IMR-90 (cell line): ENCODE measurements at regions not wholly inside any gene's neighbourhood (a gene's known extent, or its start where the extent isn't known, plus 50 kb on each side); places are given as distances from the start of the nearest gene placed in this dataset.

ENCODE experiments used
- ATAC-seq: fragments of 200-7000 bp; cut with Tn5 transposase; 2 replicates; pipeline ENCODE4 v1.9.1; 2020; ENCODE audit warnings: low read depth, mild to moderate bottlenecking, moderate library complexity
- BruUV-seq: library from RNA; stranded (reverse); fragments of 400-500 nt; replicated peaks from 2 replicates; lab custom pipeline; 2021; lab: Mats Ljungman, UMichigan
- CTCF ChIA-PET: fragments of 300-600 bp; formaldehyde crosslinking; extraction: SDS; loops from one replicate; lab custom pipeline; 2021; ENCODE audit warnings: antibody characterized with exemption; lab: Yijun Ruan, JAX
- POLR2A ChIA-PET: fragments of 300-600 bp; sonication (Branson Sonifier 250); formaldehyde crosslinking; loops from one replicate; lab custom pipeline; 2022; ENCODE audit warnings: antibody characterized with exemption; ENCODE audit not compliant: unreplicated experiment; lab: Charles Lee
- DNase-seq: peaks from one replicate; pipeline ENCODE4 v3.0.0; 2013
- H2AFZ ChIP-seq: replicated peaks from 2 replicates; pipeline ENCODE3; 2013; ENCODE audit warnings: low read length, mild to moderate bottlenecking; ENCODE audit not compliant: poor library complexity
- H2AK5ac ChIP-seq: 2 replicates; pipeline ENCODE4 v1.6.1; 2013; ENCODE audit warnings: low read depth, low read length, inconsistent platforms
- H2AK9ac ChIP-seq: replicated peaks from 2 replicates; pipeline ENCODE3; 2013; ENCODE audit warnings: mild to moderate bottlenecking, low read depth, low read length, moderate library complexity; ENCODE audit not compliant: poor library complexity
- H2BK120ac ChIP-seq: 2 replicates; pipeline ENCODE4 v1.6.1; 2013; ENCODE audit warnings: low read depth, low read length, inconsistent platforms
- H2BK15ac ChIP-seq: 3 replicates; pipeline ENCODE4 v1.6.1; 2013; ENCODE audit warnings: low read depth, low read length, inconsistent platforms
- H2BK20ac ChIP-seq: 2 replicates; pipeline ENCODE4 v1.6.1; 2013; ENCODE audit warnings: low read depth, mild to moderate bottlenecking, inconsistent platforms, low read length, moderate library complexity
- H2BK5ac ChIP-seq: 2 replicates; pipeline ENCODE4 v1.6.1; 2013; ENCODE audit warnings: mild to moderate bottlenecking, low read depth, low read length, inconsistent platforms; ENCODE audit not compliant: poor library complexity, severe bottlenecking
- H3K14ac ChIP-seq: replicated peaks from 2 replicates; pipeline ENCODE4 v1.6.1; 2013; ENCODE audit warnings: low read depth, low read length, inconsistent platforms
- H3K18ac ChIP-seq: 2 replicates; pipeline ENCODE4 v1.6.1; 2013; ENCODE audit warnings: low read depth, low read length, control low read depth
- H3K23ac ChIP-seq: 2 replicates; pipeline ENCODE4 v1.6.1; 2013; ENCODE audit warnings: low read depth, low read length, inconsistent platforms
- H3K27ac ChIP-seq: 2 replicates; pipeline ENCODE4 v1.5.1; 2013; ENCODE audit warnings: mild to moderate bottlenecking, control low read depth, low read length; ENCODE audit not compliant: insufficient read depth
- H3K27me3 ChIP-seq: 2 replicates; pipeline ENCODE4 v1.6.1; 2013; ENCODE audit warnings: low read length; ENCODE audit not compliant: control insufficient read depth, insufficient read depth
- H3K36me3 ChIP-seq: 2 replicates; pipeline ENCODE4 v1.6.1; 2013; ENCODE audit warnings: low read length, mixed read lengths; ENCODE audit not compliant: control insufficient read depth, insufficient read depth
- H3K4ac ChIP-seq: 2 replicates; pipeline ENCODE4 v1.6.1; 2013; ENCODE audit warnings: low read depth, low read length, inconsistent platforms
- H3K4me1 ChIP-seq: 2 replicates; pipeline ENCODE4 v1.6.1; 2013; ENCODE audit warnings: low read length, mixed read lengths; ENCODE audit not compliant: control insufficient read depth, insufficient read depth
- H3K4me2 ChIP-seq: 2 replicates; pipeline ENCODE4 v1.6.1; 2013; ENCODE audit warnings: low read depth, mild to moderate bottlenecking, control low read depth, low read length, moderate library complexity
- H3K4me3 ChIP-seq: 2 replicates; pipeline ENCODE4 v1.5.1; 2013; ENCODE audit warnings: low read depth, mild to moderate bottlenecking, control low read depth, low read length, moderate library complexity; ENCODE audit not compliant: insufficient read depth
- H3K56ac ChIP-seq: 2 replicates; pipeline ENCODE4 v1.6.1; 2013; ENCODE audit warnings: low read length, inconsistent platforms; ENCODE audit not compliant: insufficient read depth; ENCODE audit errors: extremely low read depth
- H3K79me1 ChIP-seq, 2 experiments: 2 replicates each; pipeline ENCODE4 v1.6.1; 2013; ENCODE audit warnings: low read length in 2 of 2, inconsistent platforms in 1 of 2, low read depth in 1 of 2
- H3K9ac ChIP-seq: 2 replicates; pipeline ENCODE4 v1.6.1; 2013; ENCODE audit warnings: low read depth, low read length, control low read depth
- H3K9me1 ChIP-seq: 2 replicates; pipeline ENCODE4 v1.6.1; 2013; ENCODE audit warnings: low read length, inconsistent platforms; ENCODE audit not compliant: insufficient read depth
- H3K9me3 ChIP-seq: 2 replicates; pipeline ENCODE4 v1.6.1; 2013; ENCODE audit warnings: low read length; ENCODE audit not compliant: control insufficient read depth, insufficient read depth
- H4K20me1 ChIP-seq: 2 replicates; pipeline ENCODE4 v1.6.1; 2013; ENCODE audit warnings: low read length, inconsistent platforms; ENCODE audit not compliant: insufficient read depth
- H4K5ac ChIP-seq: 2 replicates; pipeline ENCODE4 v1.6.1; 2013; ENCODE audit warnings: mild to moderate bottlenecking, low read depth, low read length, control low read depth
- H4K8ac ChIP-seq, 2 experiments: 2 replicates each; pipeline ENCODE4 v1.6.1; 2013; ENCODE audit warnings: low read depth in 2 of 2, low read length in 2 of 2, control low read depth in 1 of 2, inconsistent platforms in 1 of 2
- H4K91ac ChIP-seq: 2 replicates; pipeline ENCODE4 v1.6.1; 2013; ENCODE audit warnings: low read depth, low read length, inconsistent platforms; ENCODE audit not compliant: insufficient read depth
- CEBPB ChIP-seq: IDR thresholded peaks from 2 replicates; pipeline ENCODE4 v1.6.1; 2012; ENCODE audit warnings: low read depth, low read length, improper control_type of control experiment
- CTCF ChIP-seq: conservative IDR thresholded peaks from 2 replicates; pipeline ENCODE4 v1.5.1; 2012; ENCODE audit warnings: mild to moderate bottlenecking, low read depth, low read length, improper control_type of control experiment
- MXI1 ChIP-seq: IDR thresholded peaks from 2 replicates; pipeline ENCODE4 v1.6.1; 2012; ENCODE audit warnings: low read depth, mild to moderate bottlenecking, low read length, moderate library complexity, borderline replicate concordance
- WGBS, 2 experiments: methylation state at CpG; one replicate each; pipeline versions ENCODE4 v1.1.5 to v1.1.7; 2013; ENCODE audit warnings: missing lambda C conversion rate in 2 of 2; ENCODE audit not compliant: insufficient read length in 1 of 2; ENCODE audit errors: extremely low coverage in 2 of 2; 5-methylcytosine and 5-hydroxymethylcytosine counted together
- dilution Hi-C: fragments of 300-500 bp; cut with HindIII; formaldehyde crosslinking; loops from one replicate; pipeline ENCODE4 v1.14.3; 2018; ENCODE audit warnings: low sequenced_read_pairs; ENCODE audit not compliant: unreplicated experiment
- in situ Hi-C: fragments of 300-500 bp; cut with MboI; formaldehyde crosslinking; loops from 3 replicates; pipeline ENCODE4 v1.14.3; 2019; ENCODE audit warnings: low sequenced_read_pairs, inconsistent platforms, mixed read lengths
- intact Hi-C: fragments of 100-400 bp; cut with micrococcal nuclease; formaldehyde crosslinking; loops from 2 replicates; pipeline ENCODE4 v1.10.0; 2022

- H3K4me2 ChIP-seq: no peak overlapping the region
- no peak overlapping the region for H3K27ac ChIP-seq
- intact Hi-C loops (no loop called here), dilution Hi-C loops (no loop called here), in situ Hi-C loops (no loop called here)
- no peak overlapping the region for H4K5ac ChIP-seq
- peak; percentile 69 for TF ChIP-seq CEBPB
- no peak for TF ChIP-seq MXI1
- TF ChIP-seq CTCF: no peak
- H3K4me1 ChIP-seq: no peaks in the 10 kb centered on the region
- ChIA-PET POLR2A (no interaction called here), CTCF (no interaction called here)
- no peak overlapping the region for H3K14ac ChIP-seq
- no peak for DNase-seq
- no peak overlapping the region for H2AFZ ChIP-seq
- no peak overlapping the region for H3K4ac ChIP-seq
- ATAC-seq: no peak
- H3K9me3 ChIP-seq: peaks cover 2% of the 10 kb centered on the region; the same call in 1 of the 2 replicates
- H3K9ac ChIP-seq: no peak overlapping the region
- H3K79me1 ChIP-seq: no peaks in the 10 kb centered on the region
- H4K91ac ChIP-seq: no peak overlapping the region
- no peaks in the 10 kb centered on the region for H3K36me3 ChIP-seq
- H3K9me1 ChIP-seq: no peaks in the 10 kb centered on the region
- no peaks in the 10 kb centered on the region for H3K27me3 ChIP-seq
- H3K18ac ChIP-seq: no peak overlapping the region
- H4K20me1 ChIP-seq: no peaks in the 10 kb centered on the region
- H2AK9ac ChIP-seq: no peak overlapping the region
- H4K8ac ChIP-seq: no peak overlapping the region
- no peak overlapping the region for H3K56ac ChIP-seq
- H2BK20ac ChIP-seq: no peak overlapping the region
- H2BK15ac ChIP-seq: no peak overlapping the region
- no peak overlapping the region for H3K4me3 ChIP-seq
- no peak overlapping the region for H2AK5ac ChIP-seq
- no peak overlapping the region for H2BK120ac ChIP-seq
- H2BK5ac ChIP-seq: no peak overlapping the region
- no peak overlapping the region for H3K23ac ChIP-seq
- BruUV-seq: no TSS peak
- WGBS, 2 experiments: no CpG with 5 or more reads among the region's 1 CpG
Observed at GRCh38 chr2:153179808-153180207, 298.8 kb downstream of the RPRM start.
